ENCODE measurements at regions not wholly inside any gene's neighbourhood (a gene's known extent, or its start where the extent isn't known, plus 50 kb on each side); places are given as distances from the start of the nearest gene placed in this dataset.

DNA sequence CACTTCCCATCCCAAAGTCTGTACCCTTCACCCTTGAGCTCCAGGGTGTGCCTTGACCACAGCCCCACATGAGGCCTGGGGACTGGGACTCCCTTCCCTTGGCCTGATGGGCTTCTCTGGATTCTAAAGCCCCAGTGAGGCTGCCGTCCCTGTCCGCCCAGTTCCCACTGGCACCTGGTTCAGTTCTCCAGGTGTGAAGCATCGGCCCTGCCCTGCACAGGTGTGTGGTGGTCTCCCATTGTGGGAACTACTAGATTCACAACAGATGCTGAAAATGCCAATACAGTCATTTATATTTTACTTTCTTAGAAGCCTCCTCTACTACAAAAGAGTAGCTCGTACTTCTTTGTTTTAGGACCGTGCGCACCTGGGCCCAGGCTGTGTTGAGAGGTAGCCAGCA, 72.8 kb downstream of the TTLL2 start:
- Mint-ChIP-seq H3K4me3 (no peak overlapping the region), H3K27ac (no peak overlapping the region)
- 89 to 94% methylated on average over 4 to 6 of the region's 6 CpGs for WGBS, 2 experiments (ENCODE audit: insufficient coverage in 1 of 2, insufficient read length in 1 of 2)

DNA sequence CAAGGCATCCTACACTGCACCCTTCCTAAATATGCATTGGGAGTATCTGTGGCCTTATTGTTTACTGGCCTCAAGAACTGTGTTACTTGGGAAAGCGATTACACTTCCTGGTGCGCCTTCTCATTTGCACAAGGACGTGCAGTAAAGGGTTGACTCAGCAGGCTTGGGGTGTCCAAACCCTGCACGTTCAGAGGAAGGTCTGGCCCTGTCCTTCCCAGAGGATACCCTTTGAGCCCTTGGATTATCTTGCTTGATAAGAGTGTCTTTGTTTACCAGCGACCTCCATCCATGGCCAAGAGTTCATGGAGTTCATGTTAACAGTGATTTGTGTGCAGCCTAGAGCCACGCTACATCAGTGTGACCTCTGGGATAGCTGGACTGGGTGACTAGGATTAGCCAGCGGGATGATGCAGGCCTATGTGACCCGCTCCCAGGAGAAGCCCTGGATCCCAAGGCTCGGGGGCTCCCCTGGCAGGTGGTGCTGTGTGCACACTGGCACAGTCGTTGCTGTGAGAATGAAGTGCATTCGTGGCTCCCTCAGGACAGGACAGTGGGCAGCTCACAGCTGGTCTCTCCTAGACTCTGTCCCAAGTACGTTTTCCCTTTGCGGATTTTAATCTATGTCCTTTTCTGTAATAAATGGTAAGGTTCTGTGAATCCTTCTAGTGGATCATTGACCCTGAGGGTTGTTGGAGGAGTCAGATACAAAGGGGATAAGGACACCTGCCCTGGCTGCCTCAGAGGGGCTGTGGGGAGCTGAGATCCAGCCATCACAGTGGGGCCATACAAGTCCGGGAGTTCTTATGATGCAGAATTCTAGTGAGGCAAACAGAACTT, 73.5 kb downstream of the TTLL2 start:
- Mint-ChIP-seq H3K36me3 (ENCODE audit: low read depth) (no peaks in the 10 kb centered on the region), H3K27ac (no peak overlapping the region), H3K27me3 (ENCODE audit: insufficient read depth) (no peaks in the 10 kb centered on the region), H3K4me3 (no peak overlapping the region), H3K4me1 (peaks cover 5% of the 10 kb centered on the region), H3K9me3 (no peaks in the 10 kb centered on the region)
- no peak overlapping the region for H3K27ac ChIP-seq (ENCODE audit: low read depth, low read length)
- no peak overlapping the region for H3K9ac ChIP-seq (ENCODE audit: extremely low read depth, low read length, poor library complexity, severe bottlenecking)
- 94 to 95% methylated on average over 13 to 14 of the region's 14 CpGs for WGBS, 2 experiments (ENCODE audit: insufficient coverage in 1 of 2, insufficient read length in 1 of 2)
- TF ChIP-seq, protein P1, sequence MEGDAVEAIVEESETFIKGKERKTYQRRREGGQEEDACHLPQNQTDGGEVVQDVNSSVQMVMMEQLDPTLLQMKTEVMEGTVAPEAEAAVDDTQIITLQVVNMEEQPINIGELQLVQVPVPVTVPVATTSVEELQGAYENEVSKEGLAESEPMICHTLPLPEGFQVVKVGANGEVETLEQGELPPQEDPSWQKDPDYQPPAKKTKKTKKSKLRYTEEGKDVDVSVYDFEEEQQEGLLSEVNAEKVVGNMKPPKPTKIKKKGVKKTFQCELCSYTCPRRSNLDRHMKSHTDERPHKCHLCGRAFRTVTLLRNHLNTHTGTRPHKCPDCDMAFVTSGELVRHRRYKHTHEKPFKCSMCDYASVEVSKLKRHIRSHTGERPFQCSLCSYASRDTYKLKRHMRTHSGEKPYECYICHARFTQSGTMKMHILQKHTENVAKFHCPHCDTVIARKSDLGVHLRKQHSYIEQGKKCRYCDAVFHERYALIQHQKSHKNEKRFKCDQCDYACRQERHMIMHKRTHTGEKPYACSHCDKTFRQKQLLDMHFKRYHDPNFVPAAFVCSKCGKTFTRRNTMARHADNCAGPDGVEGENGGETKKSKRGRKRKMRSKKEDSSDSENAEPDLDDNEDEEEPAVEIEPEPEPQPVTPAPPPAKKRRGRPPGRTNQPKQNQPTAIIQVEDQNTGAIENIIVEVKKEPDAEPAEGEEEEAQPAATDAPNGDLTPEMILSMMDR (conservative IDR thresholded peaks at IDR 0.05): no peak
- H3K27me3 ChIP-seq (ENCODE audit: control insufficient read depth, insufficient read depth, low read length, poor library complexity, severe bottlenecking): no peaks in the 10 kb centered on the region
- no peaks in the 10 kb centered on the region for H3K4me1 ChIP-seq (ENCODE audit: control insufficient read depth, insufficient read depth, low read length)
- peak; percentile 24 for DNase-seq
- no peaks in the 10 kb centered on the region for H3K36me3 ChIP-seq (ENCODE audit: control insufficient read depth, insufficient read depth, low read length)
- H3K4me3 ChIP-seq (ENCODE audit: low read length): no peak overlapping the region
- no peaks in the 10 kb centered on the region for H3K9me3 ChIP-seq (ENCODE audit: control insufficient read depth, low read length)

More for the DNA sequence above, 72.8 kb downstream of the TTLL2 start:
- TF ChIP-seq, protein P1 (conservative IDR thresholded peaks at IDR 0.05): no peak
- H3K36me3 ChIP-seq (ENCODE audit: control insufficient read depth, insufficient read depth, low read length): no peaks in the 10 kb centered on the region
- Mint-ChIP-seq H3K4me1 (peaks cover 5% of the 10 kb centered on the region), H3K9me3 (no peaks in the 10 kb centered on the region), H3K36me3 (ENCODE audit: low read depth) (no peaks in the 10 kb centered on the region), H3K27me3 (ENCODE audit: insufficient read depth) (no peaks in the 10 kb centered on the region)
- H3K9me3 ChIP-seq (ENCODE audit: control insufficient read depth, low read length): no peaks in the 10 kb centered on the region
- no peak for DNase-seq
- no peak overlapping the region for H3K9ac ChIP-seq (ENCODE audit: extremely low read depth, low read length, poor library complexity, severe bottlenecking)
- H3K4me3 ChIP-seq (ENCODE audit: low read length): no peak overlapping the region
- no peak overlapping the region for H3K27ac ChIP-seq (ENCODE audit: low read depth, low read length)
- H3K4me1 ChIP-seq (ENCODE audit: control insufficient read depth, insufficient read depth, low read length): no peaks in the 10 kb centered on the region
- H3K27me3 ChIP-seq (ENCODE audit: control insufficient read depth, insufficient read depth, low read length, poor library complexity, severe bottlenecking): no peaks in the 10 kb centered on the region

DNA sequence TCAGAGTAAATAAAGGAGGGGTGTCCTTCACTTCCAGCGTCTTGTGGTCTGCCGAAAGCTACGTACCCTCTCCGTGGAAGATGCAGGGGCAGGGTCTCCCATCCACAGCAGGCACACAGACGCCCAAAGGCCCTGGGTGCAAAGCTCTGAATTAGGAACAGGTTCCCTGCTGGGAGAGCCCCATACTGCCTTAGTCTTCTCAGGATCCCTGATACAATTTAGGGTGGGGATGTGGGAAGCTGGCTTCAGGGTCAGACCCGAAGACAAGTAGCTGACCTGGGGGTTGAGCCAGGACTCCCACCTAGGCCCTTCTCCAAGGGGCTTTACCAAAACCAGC, 74.1 kb downstream of the TTLL2 start:
- no peaks in the 10 kb centered on the region for H3K36me3 ChIP-seq (ENCODE audit: control insufficient read depth, insufficient read depth, low read length)
- TF ChIP-seq, protein P1 (conservative IDR thresholded peaks at IDR 0.05): no peak

More for the DNA sequence above, 74.1 kb downstream of the TTLL2 start:
- H3K4me1 Mint-ChIP-seq: peaks cover 5% of the 10 kb centered on the region
- no peaks in the 10 kb centered on the region for H3K36me3 Mint-ChIP-seq (ENCODE audit: low read depth)
- no peaks in the 10 kb centered on the region for H3K27me3 Mint-ChIP-seq (ENCODE audit: insufficient read depth)
- no peak overlapping the region for H3K27ac Mint-ChIP-seq
- DNase-seq: peak; percentile 30
- no peak overlapping the region for H3K4me3 ChIP-seq (ENCODE audit: low read length)
- H3K9ac ChIP-seq (ENCODE audit: extremely low read depth, low read length, poor library complexity, severe bottlenecking): no peak overlapping the region
- H3K27ac ChIP-seq (ENCODE audit: low read depth, low read length): no peak overlapping the region
- no peak overlapping the region for H3K4me3 Mint-ChIP-seq
- WGBS, 2 experiments (ENCODE audit: insufficient coverage in 1 of 2, insufficient read length in 1 of 2): 93 to 94% methylated on average over 5 to 6 of the region's 6 CpGs
- no peaks in the 10 kb centered on the region for H3K9me3 Mint-ChIP-seq
- H3K4me1 ChIP-seq (ENCODE audit: control insufficient read depth, insufficient read depth, low read length): no peaks in the 10 kb centered on the region
- H3K9me3 ChIP-seq (ENCODE audit: control insufficient read depth, low read length): no peaks in the 10 kb centered on the region
- no peaks in the 10 kb centered on the region for H3K27me3 ChIP-seq (ENCODE audit: control insufficient read depth, insufficient read depth, low read length, poor library complexity, severe bottlenecking)

Data from endodermal cell (in vitro differentiated cells).